ENCODE measurements at regions not wholly inside any gene's neighbourhood (a gene's known extent, or its start where the extent isn't known, plus 50 kb on each side); places are given as distances from the start of the nearest gene placed in this dataset.
"Not testable (repeated sequence)": the region's sequence is repeated elsewhere in the genome, so short reads cannot be mapped to it uniquely, and the experiment has no call there.

DNA sequence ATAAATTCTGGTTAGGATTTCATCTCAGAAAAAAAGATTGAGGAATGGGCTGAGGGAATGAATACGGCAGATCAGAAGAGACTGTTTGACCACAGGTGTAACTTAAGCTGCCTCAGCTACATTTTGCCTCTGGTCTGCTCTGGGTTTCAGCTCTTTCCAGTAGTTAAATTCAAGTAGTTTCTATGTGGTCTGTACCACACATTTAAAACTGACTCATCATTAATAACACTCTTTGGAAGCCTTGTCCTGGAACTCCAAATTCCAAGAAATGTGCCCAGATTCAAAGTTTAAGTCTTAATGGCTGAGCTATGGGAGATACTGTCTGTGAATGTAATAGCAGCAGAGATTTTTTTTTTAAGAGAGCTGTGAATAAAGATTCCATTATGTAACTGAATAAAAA, 133.1 kb upstream of the IGSF10 start:
- Histone ChIP-seq H3K9me3 (no peaks in the 10 kb centered on the region), H3K4me3 (no peak overlapping the region), H3K36me3 (ENCODE audit: low read depth) (no peaks in the 10 kb centered on the region), H3K4me1 (ENCODE audit: low read depth) (no peaks in the 10 kb centered on the region)
- intact Hi-C loops (cut with DNase I, micrococcal nuclease): no loop called here
- DNase-seq (no peak), ATAC-seq (no peak)
- TF ChIP-seq, protein P1, sequence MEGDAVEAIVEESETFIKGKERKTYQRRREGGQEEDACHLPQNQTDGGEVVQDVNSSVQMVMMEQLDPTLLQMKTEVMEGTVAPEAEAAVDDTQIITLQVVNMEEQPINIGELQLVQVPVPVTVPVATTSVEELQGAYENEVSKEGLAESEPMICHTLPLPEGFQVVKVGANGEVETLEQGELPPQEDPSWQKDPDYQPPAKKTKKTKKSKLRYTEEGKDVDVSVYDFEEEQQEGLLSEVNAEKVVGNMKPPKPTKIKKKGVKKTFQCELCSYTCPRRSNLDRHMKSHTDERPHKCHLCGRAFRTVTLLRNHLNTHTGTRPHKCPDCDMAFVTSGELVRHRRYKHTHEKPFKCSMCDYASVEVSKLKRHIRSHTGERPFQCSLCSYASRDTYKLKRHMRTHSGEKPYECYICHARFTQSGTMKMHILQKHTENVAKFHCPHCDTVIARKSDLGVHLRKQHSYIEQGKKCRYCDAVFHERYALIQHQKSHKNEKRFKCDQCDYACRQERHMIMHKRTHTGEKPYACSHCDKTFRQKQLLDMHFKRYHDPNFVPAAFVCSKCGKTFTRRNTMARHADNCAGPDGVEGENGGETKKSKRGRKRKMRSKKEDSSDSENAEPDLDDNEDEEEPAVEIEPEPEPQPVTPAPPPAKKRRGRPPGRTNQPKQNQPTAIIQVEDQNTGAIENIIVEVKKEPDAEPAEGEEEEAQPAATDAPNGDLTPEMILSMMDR (IDR thresholded peaks at IDR 0.05): no peak

GRCh38 chr3:151592287-151592686, 131.4 kb upstream of the IGSF10 start:
- no peak overlapping the region for H3K4me3 ChIP-seq
- TF ChIP-seq, protein P1 (IDR thresholded peaks at IDR 0.05): no peak
- no peaks in the 10 kb centered on the region for H3K4me1 ChIP-seq (ENCODE audit: low read depth)
- intact Hi-C loops (cut with DNase I, micrococcal nuclease): no loop called here
- no peak for ATAC-seq
- H3K36me3 ChIP-seq (ENCODE audit: low read depth): no peaks in the 10 kb centered on the region
- DNase-seq: no peak
- no peaks in the 10 kb centered on the region for H3K9me3 ChIP-seq

DNA sequence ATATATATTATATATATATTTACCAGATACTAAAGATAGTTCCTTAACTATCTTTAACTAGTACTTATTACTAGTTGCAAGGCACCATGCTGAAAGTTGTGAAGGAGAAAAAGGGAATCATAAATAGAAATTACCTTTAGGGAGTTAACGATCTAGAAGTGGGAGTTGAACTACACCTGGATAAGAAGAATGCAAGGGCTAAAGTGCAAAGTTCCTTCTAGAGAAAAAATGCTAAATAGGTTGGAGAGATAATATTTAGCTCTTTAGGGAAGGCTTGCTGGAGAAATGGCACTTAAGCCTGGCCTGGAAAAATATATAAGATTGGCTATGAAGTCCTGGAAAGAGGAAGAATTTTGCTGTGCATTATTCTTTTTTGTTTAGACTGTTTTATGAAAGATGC, 130.6 kb upstream of the IGSF10 start:
- no peaks in the 10 kb centered on the region for H3K36me3 ChIP-seq (ENCODE audit: low read depth)
- ATAC-seq (no peak), DNase-seq (no peak)
- no peaks in the 10 kb centered on the region for H3K9me3 ChIP-seq
- no peak overlapping the region for H3K4me3 ChIP-seq
- intact Hi-C loops (cut with DNase I, micrococcal nuclease): no loop called here
- H3K4me1 ChIP-seq (ENCODE audit: low read depth): no peaks in the 10 kb centered on the region
- TF ChIP-seq, protein P1 (IDR thresholded peaks at IDR 0.05): no peak

DNA sequence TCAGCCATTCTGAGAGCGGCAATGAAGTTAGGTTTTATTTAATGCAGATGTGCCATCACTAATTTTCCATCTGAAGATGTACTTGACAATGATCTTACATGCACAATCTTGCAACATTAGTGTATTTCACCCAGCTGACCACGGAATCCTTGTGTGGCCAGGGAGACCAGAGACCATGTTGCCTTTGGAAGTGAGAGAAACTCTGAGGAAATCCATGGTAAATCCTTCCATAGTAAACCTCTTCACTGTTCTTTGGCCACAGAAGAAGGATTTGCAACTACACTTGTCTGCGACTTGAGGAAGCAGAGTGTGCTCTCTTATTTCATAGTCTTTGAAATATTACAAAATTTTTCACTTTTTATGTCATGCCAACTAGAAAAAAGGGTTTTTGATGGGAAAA, 128.4 kb upstream of the IGSF10 start:
- no peak overlapping the region for H3K4me3 ChIP-seq
- DNase-seq (no peak), ATAC-seq (no peak)
- no peaks in the 10 kb centered on the region for H3K9me3 ChIP-seq
- TF ChIP-seq, protein P1 (IDR thresholded peaks at IDR 0.05): no peak
- H3K36me3 ChIP-seq (ENCODE audit: low read depth): no peaks in the 10 kb centered on the region
- H3K4me1 ChIP-seq (ENCODE audit: low read depth): no peaks in the 10 kb centered on the region
- intact Hi-C loops (cut with DNase I, micrococcal nuclease): no loop called here

GRCh38 chr3:151587659-151588058, 126.8 kb upstream of the IGSF10 start:
- H3K4me3 ChIP-seq; H3K9me3 ChIP-seq; H3K36me3 ChIP-seq (ENCODE audit: low read depth); DNase-seq; H3K4me1 ChIP-seq (ENCODE audit: low read depth); ATAC-seq; intact Hi-C loops (cut with DNase I, micrococcal nuclease): not testable (repeated sequence)

GRCh38 chr3:151584566-151584965, 123.7 kb upstream of the IGSF10 start:
- ATAC-seq (no peak), DNase-seq (no peak)
- Histone ChIP-seq H3K9me3 (no peaks in the 10 kb centered on the region), H3K4me3 (no peak overlapping the region), H3K36me3 (ENCODE audit: low read depth) (no peaks in the 10 kb centered on the region), H3K4me1 (ENCODE audit: low read depth) (no peaks in the 10 kb centered on the region)
- TF ChIP-seq, protein P1 (IDR thresholded peaks at IDR 0.05): no peak
- intact Hi-C loops (cut with DNase I, micrococcal nuclease): no loop called here

Measured in mucosa of descending colon (tissue), 3 donors.